ENCODE measurements at regions not wholly inside any gene's neighbourhood (a gene's known extent, or its start where the extent isn't known, plus 50 kb on each side); places are given as distances from the start of the nearest gene placed in this dataset.
"Not testable (repeated sequence)": the region's sequence is repeated elsewhere in the genome, so short reads cannot be mapped to it uniquely, and the experiment has no call there.

GRCh38 chr9:95689669-95690068 lies 172.9 kb upstream of the PTCH1 start:
- Histone ChIP-seq H3K4me3 (ENCODE audit: low read depth, low read length) (no peak overlapping the region), H3K36me3 (ENCODE audit: control insufficient read depth, insufficient read depth, low read length) (no peaks in the 10 kb centered on the region), H3K27me3 (ENCODE audit: control insufficient read depth, insufficient read depth, low read length) (no peaks in the 10 kb centered on the region; the same call in 1 of the 2 replicates)
- POLR2A ChIA-PET: no interaction called here
- no peak for DNase-seq (ENCODE audit: low read depth)
- TF ChIP-seq, protein P1, sequence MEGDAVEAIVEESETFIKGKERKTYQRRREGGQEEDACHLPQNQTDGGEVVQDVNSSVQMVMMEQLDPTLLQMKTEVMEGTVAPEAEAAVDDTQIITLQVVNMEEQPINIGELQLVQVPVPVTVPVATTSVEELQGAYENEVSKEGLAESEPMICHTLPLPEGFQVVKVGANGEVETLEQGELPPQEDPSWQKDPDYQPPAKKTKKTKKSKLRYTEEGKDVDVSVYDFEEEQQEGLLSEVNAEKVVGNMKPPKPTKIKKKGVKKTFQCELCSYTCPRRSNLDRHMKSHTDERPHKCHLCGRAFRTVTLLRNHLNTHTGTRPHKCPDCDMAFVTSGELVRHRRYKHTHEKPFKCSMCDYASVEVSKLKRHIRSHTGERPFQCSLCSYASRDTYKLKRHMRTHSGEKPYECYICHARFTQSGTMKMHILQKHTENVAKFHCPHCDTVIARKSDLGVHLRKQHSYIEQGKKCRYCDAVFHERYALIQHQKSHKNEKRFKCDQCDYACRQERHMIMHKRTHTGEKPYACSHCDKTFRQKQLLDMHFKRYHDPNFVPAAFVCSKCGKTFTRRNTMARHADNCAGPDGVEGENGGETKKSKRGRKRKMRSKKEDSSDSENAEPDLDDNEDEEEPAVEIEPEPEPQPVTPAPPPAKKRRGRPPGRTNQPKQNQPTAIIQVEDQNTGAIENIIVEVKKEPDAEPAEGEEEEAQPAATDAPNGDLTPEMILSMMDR (IDR thresholded peaks at IDR 0.05; ENCODE audit: insufficient read depth, low read depth, low read length): no peak
- CTCF ChIA-PET: no interaction called here

DNA sequence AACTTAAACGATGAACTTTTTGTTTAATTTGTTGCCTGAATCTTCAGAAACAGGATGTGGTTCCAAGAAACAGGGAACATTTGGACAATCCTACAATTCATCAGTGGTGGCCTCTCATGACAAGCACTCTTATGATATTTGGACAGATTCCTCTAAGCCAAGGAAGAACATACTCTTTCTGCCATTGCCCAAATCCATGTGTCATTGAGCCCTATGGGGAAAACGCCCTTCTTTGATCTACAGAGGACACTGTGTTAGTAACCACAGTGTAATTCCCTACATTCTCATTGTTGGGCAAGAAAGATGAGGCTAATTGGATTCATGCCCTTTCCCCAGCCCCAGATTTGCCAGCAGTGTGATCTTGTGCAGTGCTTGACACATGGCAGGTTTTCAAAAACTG lies 167.7 kb upstream of the PTCH1 start:
- POLR2A ChIA-PET: no interaction called here
- CTCF ChIA-PET: no interaction called here
- TF ChIP-seq, protein P1 (IDR thresholded peaks at IDR 0.05; ENCODE audit: insufficient read depth, low read depth, low read length): no peak
- no peak overlapping the region for H3K4me3 ChIP-seq (ENCODE audit: low read depth, low read length)
- no peak for DNase-seq (ENCODE audit: low read depth)
- H3K36me3 ChIP-seq (ENCODE audit: control insufficient read depth, insufficient read depth, low read length): no peaks in the 10 kb centered on the region
- no peaks in the 10 kb centered on the region for H3K27me3 ChIP-seq (ENCODE audit: control insufficient read depth, insufficient read depth, low read length)

DNA sequence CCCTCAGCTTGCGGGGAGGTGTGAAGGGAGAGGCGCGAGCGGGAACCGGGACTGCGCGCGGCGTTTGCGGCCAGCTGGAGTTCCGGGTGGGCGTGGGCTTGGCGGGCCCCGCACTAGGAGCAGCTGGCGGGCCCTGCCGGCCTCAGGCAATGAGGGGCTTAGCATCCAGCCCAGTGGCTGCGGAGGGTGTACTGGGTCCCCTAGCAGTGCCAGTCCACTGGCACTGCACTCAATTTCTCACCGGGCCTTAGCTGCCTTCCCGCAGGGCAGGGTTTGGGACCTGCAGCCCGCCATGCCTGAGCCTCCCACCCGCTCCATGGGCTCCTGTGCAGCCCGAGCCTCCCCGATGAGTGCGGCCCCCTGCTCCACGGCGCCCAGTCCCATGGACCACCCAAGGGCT lies 163.5 kb upstream of the PTCH1 start:
- H3K36me3 ChIP-seq (ENCODE audit: control insufficient read depth, insufficient read depth, low read length); H3K4me3 ChIP-seq (ENCODE audit: low read depth, low read length); CTCF ChIA-PET; H3K27me3 ChIP-seq (ENCODE audit: control insufficient read depth, insufficient read depth, low read length); DNase-seq (ENCODE audit: low read depth); POLR2A ChIA-PET: not testable (repeated sequence)

DNA sequence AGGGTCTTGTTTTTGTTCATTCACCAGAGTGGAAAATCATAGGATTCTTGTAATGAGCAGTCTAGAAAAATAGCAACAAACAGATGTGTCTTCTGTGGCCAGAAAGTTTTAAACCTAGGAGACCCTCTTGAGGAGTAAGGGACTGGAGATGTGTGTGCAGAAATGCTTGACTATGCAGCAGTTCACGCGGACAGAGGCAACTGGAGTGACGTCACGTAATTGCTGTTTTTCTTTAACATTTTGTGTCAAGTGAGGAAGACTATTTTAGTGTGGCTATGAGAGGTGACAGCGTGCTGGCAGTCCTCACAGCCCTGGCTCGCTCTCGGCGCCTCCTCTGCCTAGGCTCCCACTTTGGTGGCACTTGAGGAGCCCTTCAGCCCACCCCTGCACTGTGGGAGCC lies 163.1 kb upstream of the PTCH1 start:
- ChIA-PET POLR2A (no interaction called here), CTCF (no interaction called here)
- H3K4me3 ChIP-seq (ENCODE audit: low read depth, low read length): no peak overlapping the region
- no peak for DNase-seq (ENCODE audit: low read depth)
- H3K27me3 ChIP-seq (ENCODE audit: control insufficient read depth, insufficient read depth, low read length): no peaks in the 10 kb centered on the region
- H3K36me3 ChIP-seq (ENCODE audit: control insufficient read depth, insufficient read depth, low read length): no peaks in the 10 kb centered on the region
- TF ChIP-seq, protein P1 (IDR thresholded peaks at IDR 0.05; ENCODE audit: insufficient read depth, low read depth, low read length): no peak

DNA sequence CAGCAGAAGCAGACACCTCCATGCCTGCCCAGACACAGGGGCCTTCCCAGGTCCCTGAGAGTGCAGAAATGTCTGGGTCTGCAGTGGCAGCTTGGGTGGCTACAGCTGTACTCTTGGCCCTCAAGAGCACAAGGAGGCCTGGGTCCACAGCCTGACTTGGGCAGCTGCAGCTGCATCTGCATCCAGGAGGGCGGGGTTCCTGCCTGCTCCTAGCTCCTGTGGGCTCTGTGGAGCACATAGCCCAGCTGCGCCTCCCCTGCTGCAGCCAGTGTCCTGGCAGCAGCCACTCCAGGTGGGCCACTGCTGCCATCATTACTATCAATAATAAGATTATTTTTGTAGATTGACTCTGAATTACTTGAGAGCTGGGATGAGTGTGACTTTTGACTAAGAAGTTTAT lies 162.0 kb upstream of the PTCH1 start:
- TF ChIP-seq, protein P1 (IDR thresholded peaks at IDR 0.05; ENCODE audit: insufficient read depth, low read depth, low read length): no peak
- no peaks in the 10 kb centered on the region for H3K36me3 ChIP-seq (ENCODE audit: control insufficient read depth, insufficient read depth, low read length)
- no peak overlapping the region for H3K4me3 ChIP-seq (ENCODE audit: low read depth, low read length)
- CTCF ChIA-PET: no interaction called here
- H3K27me3 ChIP-seq (ENCODE audit: control insufficient read depth, insufficient read depth, low read length): no peaks in the 10 kb centered on the region
- DNase-seq (ENCODE audit: low read depth): no peak
- POLR2A ChIA-PET: no interaction called here

GRCh38 chr9:95670122-95670521 lies 153.4 kb upstream of the PTCH1 start:
- H3K36me3 ChIP-seq (ENCODE audit: control insufficient read depth, insufficient read depth, low read length): no peaks in the 10 kb centered on the region
- POLR2A ChIA-PET: no interaction called here
- H3K4me3 ChIP-seq (ENCODE audit: low read depth, low read length): no peak overlapping the region
- H3K27me3 ChIP-seq (ENCODE audit: control insufficient read depth, insufficient read depth, low read length): peaks cover 5% of the 10 kb centered on the region
- DNase-seq (ENCODE audit: low read depth): no peak
- TF ChIP-seq, protein P1 (IDR thresholded peaks at IDR 0.05; ENCODE audit: insufficient read depth, low read depth, low read length): no peak
- CTCF ChIA-PET: no interaction called here

Data from BJ (cell line).